OCI-LY1 (cell line): ENCODE measurements at regions not wholly inside any gene's neighbourhood (a gene's known extent, or its start where the extent isn't known, plus 50 kb on each side); places are given as distances from the start of the nearest gene placed in this dataset.

Experiments
- EZH2 ChIP-seq: fragments of 200-600 bp; sonication (generic), shearing (Covaris generic); IDR thresholded peaks from 2 replicates; pipeline ENCODE4 v1.8.0; 2017; ENCODE audit warnings: borderline replicate concordance, mixed run types, mild to moderate bottlenecking, antibody characterized with exemption, low read length, moderate library complexity, mixed read lengths
- TF ChIP-seq, protein P1 (sequence below): fragments of 200-600 bp; sonication (generic), shearing (Covaris generic); IDR thresholded peaks from 2 replicates; pipeline ENCODE4 v1.5.1; 2017; ENCODE audit warnings: mild to moderate bottlenecking, antibody characterized with exemption, low read length, moderate library complexity, mixed read lengths

DNA sequence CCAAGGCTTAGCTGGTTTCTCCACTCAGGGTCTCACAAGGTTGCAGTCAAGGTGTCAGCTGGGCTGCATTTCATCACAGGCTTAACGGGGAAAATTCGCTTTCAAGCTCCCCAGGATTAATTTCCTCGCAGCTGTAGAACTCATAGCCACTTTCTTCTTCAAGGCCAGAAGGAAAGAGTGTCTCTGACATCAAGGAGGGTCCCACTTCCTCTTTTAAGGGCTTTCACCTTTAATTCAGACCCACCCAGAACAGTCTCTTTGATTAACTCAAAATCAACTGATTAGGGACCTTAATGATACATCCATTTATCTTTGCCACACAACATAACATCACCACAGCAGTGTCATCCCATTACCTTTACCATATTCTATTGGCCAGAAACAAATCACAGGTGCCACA is 183.3 kb upstream of the ARID1B start:
- TF ChIP-seq, protein P1, sequence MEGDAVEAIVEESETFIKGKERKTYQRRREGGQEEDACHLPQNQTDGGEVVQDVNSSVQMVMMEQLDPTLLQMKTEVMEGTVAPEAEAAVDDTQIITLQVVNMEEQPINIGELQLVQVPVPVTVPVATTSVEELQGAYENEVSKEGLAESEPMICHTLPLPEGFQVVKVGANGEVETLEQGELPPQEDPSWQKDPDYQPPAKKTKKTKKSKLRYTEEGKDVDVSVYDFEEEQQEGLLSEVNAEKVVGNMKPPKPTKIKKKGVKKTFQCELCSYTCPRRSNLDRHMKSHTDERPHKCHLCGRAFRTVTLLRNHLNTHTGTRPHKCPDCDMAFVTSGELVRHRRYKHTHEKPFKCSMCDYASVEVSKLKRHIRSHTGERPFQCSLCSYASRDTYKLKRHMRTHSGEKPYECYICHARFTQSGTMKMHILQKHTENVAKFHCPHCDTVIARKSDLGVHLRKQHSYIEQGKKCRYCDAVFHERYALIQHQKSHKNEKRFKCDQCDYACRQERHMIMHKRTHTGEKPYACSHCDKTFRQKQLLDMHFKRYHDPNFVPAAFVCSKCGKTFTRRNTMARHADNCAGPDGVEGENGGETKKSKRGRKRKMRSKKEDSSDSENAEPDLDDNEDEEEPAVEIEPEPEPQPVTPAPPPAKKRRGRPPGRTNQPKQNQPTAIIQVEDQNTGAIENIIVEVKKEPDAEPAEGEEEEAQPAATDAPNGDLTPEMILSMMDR: no peak
- no peak for TF ChIP-seq EZH2
